OCI-LY7 (cell line): ENCODE measurements at regions not wholly inside any gene's neighbourhood (a gene's known extent, or its start where the extent isn't known, plus 50 kb on each side); places are given as distances from the start of the nearest gene placed in this dataset.

Experiments
- CTCF ChIP-seq: fragments of 200-600 bp; sonication (generic); conservative IDR thresholded peaks from 2 replicates; pipeline ENCODE4 v1.5.1; 2014; ENCODE audit warnings: mild to moderate bottlenecking, antibody characterized with exemption, low read length, moderate library complexity, mixed read lengths
- EZH2phosphoT487 ChIP-seq: fragments of 200-600 bp; sonication (generic); IDR thresholded peaks from 2 replicates; pipeline ENCODE4 v1.6.1; 2018; ENCODE audit warnings: low read depth, borderline replicate concordance, mild to moderate bottlenecking, mixed run types, antibody characterized with exemption, low read length, moderate library complexity, mixed read lengths

GRCh38 chr18:61608316-61608715, 275.1 kb downstream of the CDH20 start:
- TF ChIP-seq CTCF: no peak
- TF ChIP-seq EZH2phosphoT487: no peak
